HepG2 (cell line): ENCODE measurements at regions not wholly inside any gene's neighbourhood (a gene's known extent, or its start where the extent isn't known, plus 50 kb on each side); places are given as distances from the start of the nearest gene placed in this dataset.

Experiments used
- ATAC-seq: fragments of 200-7000 bp; cut with Tn5 transposase; 3 replicates; pipeline ENCODE4 v1.9.1; 2020; ENCODE audit warnings: mild to moderate bottlenecking, moderate library complexity
- BruUV-seq: library from RNA; stranded (reverse); fragments of 400-500 nt; replicated peaks from 2 replicates; lab custom pipeline; 2021; lab: Mats Ljungman, UMichigan
- CTCF ChIA-PET: fragments of 300-600 bp; formaldehyde crosslinking; extraction: SDS; loops from one replicate; lab custom pipeline; 2021; ENCODE audit warnings: low total read pairs, inconsistent platforms, low intra/inter-chr PET ratio; lab: Yijun Ruan, JAX
- POLR2A ChIA-PET: fragments of 350-600 bp; sonication (Branson Sonifier 250); formaldehyde crosslinking; loops from one replicate; lab custom pipeline; 2020; ENCODE audit warnings: antibody characterized with exemption, inconsistent platforms; lab: Yijun Ruan, JAX
- DNase-seq: peaks from one replicate; pipeline ENCODE4 v3.0.0-alpha.2; 2015; ENCODE audit warnings: low spot score
- FAIRE-seq: peaks from 3 replicates; lab custom pipeline; 2011; peaks lifted over from hg19 to GRCh38; lab: Jason Lieb, UNC
- H2AFZ ChIP-seq: one replicate; pipeline ENCODE4 v1.6.1; 2011; ENCODE audit warnings: low read length, inconsistent platforms
- H3K27ac ChIP-seq: fragments of 300-600 bp; 3 replicates; pipeline ENCODE4 v1.8.0; 2011; ENCODE audit warnings: mixed run types, mild to moderate bottlenecking, mixed read lengths, low read length, inconsistent platforms; ENCODE audit not compliant: insufficient read depth; ENCODE audit errors: extremely low read length
- H3K27me3 ChIP-seq, 2 experiments: fragments of 200-600 bp in 1 of 2; 2 replicates in 1 of 2; 3 replicates in 1 of 2; pipeline versions ENCODE4 v1.6.0 to v1.8.0; 2011; ENCODE audit warnings: low read length in 2 of 2, mild to moderate bottlenecking in 2 of 2, moderate library complexity in 2 of 2, inconsistent platforms in 1 of 2; ENCODE audit not compliant: insufficient read depth in 2 of 2, control insufficient read depth in 1 of 2
- H3K36me3 ChIP-seq, 2 experiments: fragments of 200-600 bp in 1 of 2; replicated peaks in 1 of 2; 2 replicates in 1 of 2; 3 replicates in 1 of 2; pipeline versions ENCODE4 v1.5.1 to v1.8.0; 2011; ENCODE audit warnings: low read length in 2 of 2, inconsistent platforms in 1 of 2; ENCODE audit not compliant: insufficient read depth in 2 of 2, control insufficient read depth in 1 of 2
- H3K4me1 ChIP-seq: 2 replicates; pipeline ENCODE4 v1.5.1; 2012; ENCODE audit warnings: low read length, inconsistent platforms; ENCODE audit not compliant: insufficient read depth
- H3K4me2 ChIP-seq: 2 replicates; pipeline ENCODE4 v1.6.0; 2011; ENCODE audit warnings: low read depth, low read length, inconsistent platforms
- H3K4me3 ChIP-seq, 3 experiments: fragments of 200-600 bp in 1 of 3; sonication (generic), shearing (Covaris generic) in 1 of 3; replicated peaks in 1 of 3; 2 replicates each; pipeline ENCODE4 v1.5.1; 2011 to 2016; ENCODE audit warnings: low read length in 3 of 3, inconsistent platforms in 2 of 3, low read depth in 2 of 3, mild to moderate bottlenecking in 2 of 3, control low read depth in 1 of 3, mixed read lengths in 1 of 3; ENCODE audit not compliant: insufficient read depth in 1 of 3
- H3K79me2 ChIP-seq: one replicate; pipeline ENCODE4 v1.6.1; 2011; ENCODE audit warnings: low read length, inconsistent platforms; ENCODE audit not compliant: insufficient read depth
- H3K9ac ChIP-seq: 2 replicates; pipeline ENCODE4 v1.6.0; 2011; ENCODE audit warnings: mild to moderate bottlenecking, low read depth, low read length, inconsistent platforms; ENCODE audit not compliant: insufficient read depth
- H3K9me3 ChIP-seq: 2 replicates; pipeline ENCODE4 v1.5.1; 2012; ENCODE audit warnings: mild to moderate bottlenecking, low read length
- H4K20me1 ChIP-seq: 2 replicates; pipeline ENCODE4 v1.6.0; 2011; ENCODE audit warnings: inconsistent platforms, mild to moderate bottlenecking, low read length, moderate library complexity; ENCODE audit not compliant: insufficient read depth
- ATF7 ChIP-seq, 2 experiments: fragments of 450-650 bp in 1 of 2; sonication (generic) in 1 of 2; formaldehyde crosslinking in 1 of 2; IDR thresholded peaks; 2 replicates each; pipeline versions ENCODE4 v1.4.0 to v1.6.1; 2016 to 2020; ENCODE audit warnings: antibody characterized with exemption in 1 of 2, mild to moderate bottlenecking in 1 of 2, missing genetic modification reagents in 1 of 2
- CBX5 ChIP-seq: sonication (generic); formaldehyde crosslinking; IDR thresholded peaks from 2 replicates; pipeline ENCODE4 v1.4.0; 2020; ENCODE audit warnings: missing genetic modification reagents, borderline replicate concordance
- GTF3A ChIP-seq: sonication (generic); formaldehyde crosslinking; conservative IDR thresholded peaks from 2 replicates; pipeline ENCODE4 v1.4.0; 2020; ENCODE audit warnings: mild to moderate bottlenecking, missing genetic modification reagents
- KLF6 ChIP-seq: IDR thresholded peaks from 2 replicates; pipeline ENCODE4 v1.8.0; 2016; ENCODE audit warnings: missing biosample characterization, missing genetic modification reagents
- LCORL ChIP-seq, 2 experiments: fragments of 450-650 bp in 1 of 2; sonication (generic) in 1 of 2; formaldehyde crosslinking in 1 of 2; IDR thresholded peaks; 2 replicates each; pipeline versions ENCODE4 v1.5.0 to v1.6.1; 2017 to 2020; ENCODE audit warnings: antibody characterized with exemption in 1 of 2, missing genetic modification reagents in 1 of 2
- MNT ChIP-seq: fragments of 450-650 bp; IDR thresholded peaks from 2 replicates; pipeline ENCODE4 v1.6.1; 2016
- NFRKB ChIP-seq: fragments of 450-650 bp; IDR thresholded peaks from 2 replicates; pipeline ENCODE4 v1.6.1; 2017
- SRSF1 ChIP-seq: fragments of 200-400 bp; formaldehyde crosslinking; optimal IDR thresholded peaks from 2 replicates; pipeline ENCODE3; 2017; ENCODE audit warnings: mild to moderate bottlenecking, low read depth, low read length, moderate library complexity
- TRIM22 ChIP-seq: fragments of 450-650 bp; IDR thresholded peaks from 2 replicates; pipeline ENCODE4 v1.6.1; 2017
- ZFP41 ChIP-seq: sonication (generic); formaldehyde crosslinking; IDR thresholded peaks from 2 replicates; pipeline ENCODE4 v1.4.0; 2020; ENCODE audit warnings: mild to moderate bottlenecking, missing genetic modification reagents, borderline replicate concordance
- ZNF407 ChIP-seq: sonication (generic); formaldehyde crosslinking; IDR thresholded peaks from one replicate; pipeline ENCODE4 v1.5.1; 2020; ENCODE audit warnings: mild to moderate bottlenecking, missing genetic modification reagents; ENCODE audit errors: not compliant biosample characterization
- ZNF883 ChIP-seq: sonication (generic); formaldehyde crosslinking; IDR thresholded peaks from 2 replicates; pipeline ENCODE4 v1.5.1; 2020; ENCODE audit warnings: mild to moderate bottlenecking, missing genetic modification reagents; ENCODE audit errors: not compliant biosample characterization
- WGBS: methylation state at CpG from one replicate; pipeline ENCODE4 v1.1.6; 2017; ENCODE audit warnings: low lambda C conversion rate; 5-methylcytosine and 5-hydroxymethylcytosine counted together
- in situ Hi-C: cut with HindIII; loops from 2 replicates; pipeline ENCODE4 v1.10.0; 2017; ENCODE audit warnings: low pct_unique_long_range_greater_than_20kb; ENCODE audit not compliant: extremely low pct_ligation_motif_present
- intact Hi-C: fragments of 100-400 bp; cut with micrococcal nuclease; formaldehyde crosslinking; loops from one replicate; pipeline ENCODE4 v1.10.0; 2022; ENCODE audit not compliant: unreplicated experiment

- POLR2A ChIA-PET, result no interaction called here
- CTCF ChIA-PET, result no interaction called here
- peaks cover 7% of the 10 kb centered on the region; the same call in 1 of the 2 replicates for H3K4me1 ChIP-seq
- no peak overlapping the region for H2AFZ ChIP-seq
- in situ Hi-C loops, result no loop called here
- peak; percentile 44 for FAIRE-seq
- H3K9me3 ChIP-seq, result no peaks in the 10 kb centered on the region
- no TSS peak for BruUV-seq
- no peaks in the 10 kb centered on the region for H3K79me2 ChIP-seq
- no peak for DNase-seq
- ATAC-seq, result no peak
- H3K27ac ChIP-seq, result no peak overlapping the region
- no peaks in the 10 kb centered on the region for H4K20me1 ChIP-seq
- H3K9ac ChIP-seq, result no peak overlapping the region
- WGBS, result 17% methylated on average over 1 of the region's 1 CpG
- no peaks in the 10 kb centered on the region for H3K36me3 ChIP-seq
- H3K4me3 ChIP-seq, result no peak overlapping the region
- intact Hi-C loops, result no loop called here
- peaks cover 2 to 14% of the 10 kb centered on the region in 2 experiments; a peak in 3 of 5 replicates for H3K27me3 ChIP-seq
- H3K4me2 ChIP-seq, result no peak overlapping the region
- TF ChIP-seq GTF3A (CRISPR knock-in tag) (no peak), KLF6 (no peak), ZFP41 (no peak), ATF7 (IDR thresholded peaks at IDR 0.05) (peak; percentile 31; the same call in 1 of the 2 replicates), ATF7 (CRISPR knock-in tag; IDR thresholded peaks at IDR 0.05) (no peak), ZNF883 (no peak), TRIM22 (peak; percentile 71; the same call in 1 of the 2 replicates), LCORL (IDR thresholded peaks at IDR 0.05) (0 out of 2 replicates have a peak, but pooled peaks have one; percentile 9), LCORL (CRISPR knock-in tag; IDR thresholded peaks at IDR 0.05) (no peak), NFRKB (peak; percentile 54; the same call in 1 of the 2 replicates), CBX5 (CRISPR knock-in tag) (no peak), SRSF1 (no peak), ZNF407 (CRISPR knock-in tag) (no peak), MNT (0 out of 2 replicates have a peak, but pooled peaks have one; percentile 2)
These were observed 221.3 kb upstream of the CST7 start for GRCh38 chr20:24727795-24728194.
